ENCODE measurements at regions not wholly inside any gene's neighbourhood (a gene's known extent, or its start where the extent isn't known, plus 50 kb on each side); places are given as distances from the start of the nearest gene placed in this dataset.

- no peak overlapping the region for H3K27ac Mint-ChIP-seq (ENCODE audit: unreplicated experiment)
- TF ChIP-seq CTCF (IDR thresholded peaks at IDR 0.05; ENCODE audit: partially characterized antibody, unreplicated experiment) = no peak
- H3K9me3 Mint-ChIP-seq (ENCODE audit: unreplicated experiment) = no peaks in the 10 kb centered on the region
- H3K4me1 Mint-ChIP-seq (ENCODE audit: low read depth, unreplicated experiment) = no peaks in the 10 kb centered on the region
- no peak for DNase-seq
- H3K27me3 Mint-ChIP-seq (ENCODE audit: unreplicated experiment) = no peaks in the 10 kb centered on the region
- H3K36me3 Mint-ChIP-seq (ENCODE audit: unreplicated experiment) = no peaks in the 10 kb centered on the region
- no peak overlapping the region for H3K4me3 Mint-ChIP-seq (ENCODE audit: unreplicated experiment)
Measured at GRCh38 chr9:19527663-19528062, 118.9 kb downstream of the ACER2 start.

- no peak overlapping the region for H3K27ac Mint-ChIP-seq (ENCODE audit: unreplicated experiment)
- no peak for DNase-seq
- peaks cover 5% of the 10 kb centered on the region for H3K4me1 Mint-ChIP-seq (ENCODE audit: low read depth, unreplicated experiment)
- H3K9me3 Mint-ChIP-seq (ENCODE audit: unreplicated experiment) = no peaks in the 10 kb centered on the region
- H3K27me3 Mint-ChIP-seq (ENCODE audit: unreplicated experiment) = no peaks in the 10 kb centered on the region
- H3K36me3 Mint-ChIP-seq (ENCODE audit: unreplicated experiment) = no peaks in the 10 kb centered on the region
- TF ChIP-seq CTCF (IDR thresholded peaks at IDR 0.05; ENCODE audit: partially characterized antibody, unreplicated experiment) = no peak
- H3K4me3 Mint-ChIP-seq (ENCODE audit: unreplicated experiment) = no peak overlapping the region
Measured at GRCh38 chr9:19522558-19522957, 113.7 kb downstream of the ACER2 start.

GRCh38 chr9:19521205-19521604, 112.4 kb downstream of the ACER2 start:
- Mint-ChIP-seq H3K27me3 (ENCODE audit: unreplicated experiment) (no peaks in the 10 kb centered on the region), H3K4me3 (ENCODE audit: unreplicated experiment) (no peak overlapping the region), H3K27ac (ENCODE audit: unreplicated experiment) (no peak overlapping the region), H3K36me3 (ENCODE audit: unreplicated experiment) (no peaks in the 10 kb centered on the region), H3K9me3 (ENCODE audit: unreplicated experiment) (no peaks in the 10 kb centered on the region), H3K4me1 (ENCODE audit: low read depth, unreplicated experiment) (peaks cover 5% of the 10 kb centered on the region)
- no peak for TF ChIP-seq CTCF (IDR thresholded peaks at IDR 0.05; ENCODE audit: partially characterized antibody, unreplicated experiment)
- no peak for DNase-seq

GRCh38 chr9:19517202-19517942, 108.6 kb downstream of the ACER2 start:
- peak; percentile 46 for TF ChIP-seq CTCF (IDR thresholded peaks at IDR 0.05; ENCODE audit: partially characterized antibody, unreplicated experiment)
- Mint-ChIP-seq H3K36me3 (ENCODE audit: unreplicated experiment) (no peaks in the 10 kb centered on the region), H3K27ac (ENCODE audit: unreplicated experiment) (no peak overlapping the region), H3K9me3 (ENCODE audit: unreplicated experiment) (no peaks in the 10 kb centered on the region), H3K27me3 (ENCODE audit: unreplicated experiment) (no peaks in the 10 kb centered on the region), H3K4me3 (ENCODE audit: unreplicated experiment) (no peak overlapping the region), H3K4me1 (ENCODE audit: low read depth, unreplicated experiment) (peaks cover 5% of the 10 kb centered on the region)
- peak; percentile 40 for DNase-seq

GRCh38 chr9:19516348-19516747, 107.5 kb downstream of the ACER2 start:
- peaks cover 5% of the 10 kb centered on the region for H3K4me1 Mint-ChIP-seq (ENCODE audit: low read depth, unreplicated experiment)
- no peak overlapping the region for H3K4me3 Mint-ChIP-seq (ENCODE audit: unreplicated experiment)
- H3K27ac Mint-ChIP-seq (ENCODE audit: unreplicated experiment) = no peak overlapping the region
- H3K9me3 Mint-ChIP-seq (ENCODE audit: unreplicated experiment) = no peaks in the 10 kb centered on the region
- TF ChIP-seq CTCF (IDR thresholded peaks at IDR 0.05; ENCODE audit: partially characterized antibody, unreplicated experiment) = no peak
- H3K27me3 Mint-ChIP-seq (ENCODE audit: unreplicated experiment) = no peaks in the 10 kb centered on the region
- no peaks in the 10 kb centered on the region for H3K36me3 Mint-ChIP-seq (ENCODE audit: unreplicated experiment)
- DNase-seq = no peak

All from glutamatergic neuron (in vitro differentiated cells).